Adipose tissue (tissue), 3 donors: ENCODE measurements at regions not wholly inside any gene's neighbourhood (a gene's known extent, or its start where the extent isn't known, plus 50 kb on each side); places are given as distances from the start of the nearest gene placed in this dataset.

Experiments
- H3K27ac ChIP-seq: one replicate; pipeline ENCODE4 v1.5.1; 2013; ENCODE audit warnings: low read depth, low read length
- WGBS, 3 donors: extraction: QIAGEN DNeasy Blood & Tissue Kit; methylation state at CpG; one replicate each; pipeline ENCODE4 v1.1.7; 2013; 5-methylcytosine and 5-hydroxymethylcytosine counted together
- donor health status: healthy with polysubstance abuse.
- donor health status: Bipolar disorder and iron deficiency.
- donor health status: healthy.

GRCh38 chr12:14135996-14136395 lies 154.6 kb upstream of the GRIN2B start:
- WGBS, 3 donors: 93 to 96% (median 93%) methylated on average over 2 of the region's 2 CpGs
- no peak overlapping the region for H3K27ac ChIP-seq

- no peak overlapping the region for H3K27ac ChIP-seq
- 66 to 72% (median 70%) methylated on average over 6 of the region's 6 CpGs for WGBS, 3 donors
Observed at GRCh38 chr12:14138495-14138894, 157.1 kb upstream of the GRIN2B start.

- no peak overlapping the region for H3K27ac ChIP-seq
- 58 to 63% (median 62%) methylated on average over 6 of the region's 6 CpGs for WGBS, 3 donors
Observed at GRCh38 chr12:14148489-14149270, 167.3 kb upstream of the GRIN2B start.

- 62 to 79% (median 79%) methylated on average over 1 of the region's 1 CpG for WGBS, 3 donors
- no peak overlapping the region for H3K27ac ChIP-seq
Observed at GRCh38 chr12:14153803-14154202, 172.4 kb upstream of the GRIN2B start.

- 47 to 77% (median 55%) methylated on average over 2 of the region's 2 CpGs for WGBS, 3 donors
- H3K27ac ChIP-seq: no peak overlapping the region
Observed at GRCh38 chr12:14156606-14157005, 175.2 kb upstream of the GRIN2B start.

GRCh38 chr12:14157088-14157747 lies 175.8 kb upstream of the GRIN2B start:
- 85 to 93% (median 91%) methylated on average over 3 of the region's 3 CpGs for whole genome bisulfite sequencing, 3 donors
- H3K27ac ChIP-seq: no peak overlapping the region

GRCh38 chr12:14164266-14164665 lies 182.9 kb upstream of the GRIN2B start:
- 89 to 94% (median 89%) methylated on average over 8 of the region's 8 CpGs for WGBS, 3 donors
- no peak overlapping the region for H3K27ac ChIP-seq

- WGBS, 3 donors: 2 to 4% (median 3%) methylated on average over 4 of the region's 4 CpGs
- H3K27ac ChIP-seq: no peak overlapping the region
Observed at GRCh38 chr12:14167005-14167628, 185.7 kb upstream of the GRIN2B start.

GRCh38 chr12:14169281-14169680 lies 187.9 kb upstream of the GRIN2B start:
- 6 to 53% (median 17%) methylated on average over 3 of the region's 3 CpGs for WGBS, 3 donors

GRCh38 chr12:14171106-14171505 lies 189.7 kb upstream of the GRIN2B start:
- H3K27ac ChIP-seq: no peak overlapping the region
- WGBS, 3 donors: 82 to 92% (median 90%) methylated on average over 2 to 3 of the region's 3 CpGs

More at GRCh38 chr12:14169281-14169680, 187.9 kb upstream of the GRIN2B start:
- H3K27ac ChIP-seq: no peak overlapping the region

GRCh38 chr12:14175206-14175605 lies 190.3 kb upstream of the ATF7IP start:
- 57 to 72% (median 70%) methylated on average over 2 of the region's 2 CpGs for WGBS, 3 donors
- H3K27ac ChIP-seq: no peak overlapping the region

- WGBS, 3 donors: 46 to 50% (median 47%) methylated on average over 8 of the region's 8 CpGs
- no peak overlapping the region for H3K27ac ChIP-seq
Observed at GRCh38 chr12:14185427-14186192, 179.9 kb upstream of the ATF7IP start.

GRCh38 chr12:14186193-14186502 lies 179.3 kb upstream of the ATF7IP start:
- no peak overlapping the region for H3K27ac ChIP-seq
- 17 to 37% (median 35%) methylated on average over 2 of the region's 2 CpGs for WGBS, 3 donors

GRCh38 chr12:14187002-14187401 lies 178.5 kb upstream of the ATF7IP start:
- 60 to 78% (median 61%) methylated on average over 5 of the region's 5 CpGs for WGBS, 3 donors
- no peak overlapping the region for H3K27ac ChIP-seq

GRCh38 chr12:14187966-14188365 lies 177.5 kb upstream of the ATF7IP start:
- no peak overlapping the region for H3K27ac ChIP-seq
- WGBS, 3 donors: 78 to 88% (median 85%) methylated on average over 9 of the region's 9 CpGs

- 26 to 34% (median 30%) methylated on average over 2 of the region's 2 CpGs for WGBS, 3 donors
- no peak overlapping the region for H3K27ac ChIP-seq
Observed at GRCh38 chr12:14188744-14189143, 176.7 kb upstream of the ATF7IP start.

GRCh38 chr12:14190694-14191093 lies 174.8 kb upstream of the ATF7IP start:
- H3K27ac ChIP-seq: no peak overlapping the region
- 82 to 95% (median 90%) methylated on average over 1 of the region's 1 CpG for WGBS, 3 donors

GRCh38 chr12:14191612-14192011 lies 173.9 kb upstream of the ATF7IP start:
- no peak overlapping the region for H3K27ac ChIP-seq
- 90 to 93% (median 92%) methylated on average over 4 of the region's 4 CpGs for WGBS, 3 donors

- H3K27ac ChIP-seq: no peak overlapping the region
- 42 to 58% (median 54%) methylated on average over 10 of the region's 10 CpGs for WGBS, 3 donors
Observed at GRCh38 chr12:14193639-14194038, 171.8 kb upstream of the ATF7IP start.
